ENCODE measurements at regions not wholly inside any gene's neighbourhood (a gene's known extent, or its start where the extent isn't known, plus 50 kb on each side); places are given as distances from the start of the nearest gene placed in this dataset.

DNA sequence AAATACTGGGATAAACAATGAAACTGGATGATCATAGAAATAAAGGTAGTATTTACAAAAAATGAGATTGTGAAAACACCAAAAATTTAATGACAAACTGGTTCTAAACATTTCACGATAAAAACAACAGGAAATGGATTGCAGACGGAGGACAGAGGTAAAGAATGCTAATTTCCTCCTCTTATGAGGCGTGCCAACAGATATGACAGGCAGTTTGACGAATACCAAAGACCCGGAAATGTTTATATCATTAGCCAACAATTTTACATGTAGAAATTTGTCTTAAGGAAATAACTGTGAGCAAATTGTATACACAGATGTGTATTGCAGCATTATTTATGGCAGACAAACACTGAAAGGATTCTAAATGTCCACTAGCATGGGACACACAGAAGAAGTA is 162.0 kb upstream of the MGMT start:
- TF ChIP-seq, protein P1, sequence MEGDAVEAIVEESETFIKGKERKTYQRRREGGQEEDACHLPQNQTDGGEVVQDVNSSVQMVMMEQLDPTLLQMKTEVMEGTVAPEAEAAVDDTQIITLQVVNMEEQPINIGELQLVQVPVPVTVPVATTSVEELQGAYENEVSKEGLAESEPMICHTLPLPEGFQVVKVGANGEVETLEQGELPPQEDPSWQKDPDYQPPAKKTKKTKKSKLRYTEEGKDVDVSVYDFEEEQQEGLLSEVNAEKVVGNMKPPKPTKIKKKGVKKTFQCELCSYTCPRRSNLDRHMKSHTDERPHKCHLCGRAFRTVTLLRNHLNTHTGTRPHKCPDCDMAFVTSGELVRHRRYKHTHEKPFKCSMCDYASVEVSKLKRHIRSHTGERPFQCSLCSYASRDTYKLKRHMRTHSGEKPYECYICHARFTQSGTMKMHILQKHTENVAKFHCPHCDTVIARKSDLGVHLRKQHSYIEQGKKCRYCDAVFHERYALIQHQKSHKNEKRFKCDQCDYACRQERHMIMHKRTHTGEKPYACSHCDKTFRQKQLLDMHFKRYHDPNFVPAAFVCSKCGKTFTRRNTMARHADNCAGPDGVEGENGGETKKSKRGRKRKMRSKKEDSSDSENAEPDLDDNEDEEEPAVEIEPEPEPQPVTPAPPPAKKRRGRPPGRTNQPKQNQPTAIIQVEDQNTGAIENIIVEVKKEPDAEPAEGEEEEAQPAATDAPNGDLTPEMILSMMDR (IDR thresholded peaks at IDR 0.05) = no peak
- no peak for TF ChIP-seq POLR2A (IDR thresholded peaks at IDR 0.05)
